Ishikawa (cell line): ENCODE measurements at regions not wholly inside any gene's neighbourhood (a gene's known extent, or its start where the extent isn't known, plus 50 kb on each side); places are given as distances from the start of the nearest gene placed in this dataset.

Experiments used
- CEBPB ChIP-seq: IDR thresholded peaks from 2 replicates; pipeline ENCODE4 v1.6.1; 2012
- CREB1 ChIP-seq: IDR thresholded peaks from 2 replicates; pipeline ENCODE4 v1.6.1; 2012; ENCODE audit warnings: low read depth
- EGR1 ChIP-seq: IDR thresholded peaks from 2 replicates; pipeline ENCODE4 v1.6.1; 2012
- EP300 ChIP-seq: IDR thresholded peaks from 2 replicates; pipeline ENCODE4 v1.6.1; 2012; ENCODE audit warnings: borderline replicate concordance
- FOXM1 ChIP-seq: IDR thresholded peaks from 2 replicates; pipeline ENCODE4 v1.6.1; 2012; ENCODE audit warnings: low read depth, borderline replicate concordance
- MAX ChIP-seq: IDR thresholded peaks from 2 replicates; pipeline ENCODE4 v1.6.1; 2012
- NFIC ChIP-seq: IDR thresholded peaks from 2 replicates; pipeline ENCODE4 v1.6.1; 2012
- RAD21 ChIP-seq: IDR thresholded peaks from 2 replicates; pipeline ENCODE4 v1.6.1; 2012; ENCODE audit warnings: low read depth
- TAF1 ChIP-seq: IDR thresholded peaks from 2 replicates; pipeline ENCODE4 v1.6.1; 2012; ENCODE audit warnings: low read depth, mild to moderate bottlenecking
- TCF12 ChIP-seq: IDR thresholded peaks from 2 replicates; pipeline ENCODE4 v1.6.1; 2012; ENCODE audit warnings: low read depth
- TEAD4 ChIP-seq: IDR thresholded peaks from 2 replicates; pipeline ENCODE4 v1.6.1; 2012
- YY1 ChIP-seq: IDR thresholded peaks from 2 replicates; pipeline ENCODE4 v1.6.1; 2012; ENCODE audit warnings: low read depth
- ZBTB7A ChIP-seq: IDR thresholded peaks from 2 replicates; pipeline ENCODE4 v1.6.1; 2012; ENCODE audit warnings: low read depth
- TF ChIP-seq, protein P1 (sequence below): IDR thresholded peaks from 2 replicates; pipeline ENCODE4 v1.6.1; 2012
- TF ChIP-seq, protein P2 (sequence below): IDR thresholded peaks from 2 replicates; pipeline ENCODE4 v1.6.1; 2012; ENCODE audit warnings: low read depth, mild to moderate bottlenecking

DNA sequence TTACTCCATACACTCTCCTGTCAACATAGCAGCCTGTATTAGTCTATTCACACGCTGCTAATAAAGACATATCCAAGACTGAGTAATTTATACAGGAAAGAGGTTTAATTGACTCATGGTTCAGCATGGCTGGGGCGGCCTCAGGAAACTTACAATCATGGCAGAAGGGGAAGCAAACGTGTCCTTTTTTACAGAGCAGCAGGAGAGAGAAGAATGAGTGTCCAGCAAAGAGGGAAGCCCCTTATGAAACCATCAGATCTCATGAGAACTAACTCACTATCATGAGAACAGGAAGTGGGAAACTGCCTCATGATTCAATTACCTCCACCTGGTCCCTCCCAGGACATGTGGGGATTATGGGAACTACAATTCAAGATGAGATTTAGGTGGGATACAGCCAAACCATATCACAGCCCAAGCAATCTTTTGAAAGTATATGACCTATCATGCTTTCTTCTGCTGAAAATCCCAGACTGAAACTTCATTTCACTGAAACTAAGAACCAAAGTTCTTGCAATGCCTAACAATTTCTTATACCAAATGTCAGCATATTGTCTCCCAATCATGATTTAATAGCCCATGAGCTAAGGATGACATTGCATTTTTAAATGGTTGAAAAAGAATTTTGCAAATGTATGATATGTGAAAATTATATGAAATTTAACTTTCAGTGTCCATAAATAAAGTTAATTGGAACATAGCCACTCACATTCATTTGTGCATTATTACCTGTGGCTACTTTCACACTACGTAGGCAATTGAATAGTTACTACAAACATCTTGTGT is 686.8 kb upstream of the ZEB2 start:
- TF ChIP-seq YY1 (no peak), TEAD4 (no peak), FOXM1 (no peak), MAX (no peak), EGR1 (no peak), EP300 (no peak), TCF12 (no peak), NFIC (no peak), CREB1 (no peak), RAD21 (no peak), CEBPB (no peak), ZBTB7A (no peak)
- TF ChIP-seq, protein P1, sequence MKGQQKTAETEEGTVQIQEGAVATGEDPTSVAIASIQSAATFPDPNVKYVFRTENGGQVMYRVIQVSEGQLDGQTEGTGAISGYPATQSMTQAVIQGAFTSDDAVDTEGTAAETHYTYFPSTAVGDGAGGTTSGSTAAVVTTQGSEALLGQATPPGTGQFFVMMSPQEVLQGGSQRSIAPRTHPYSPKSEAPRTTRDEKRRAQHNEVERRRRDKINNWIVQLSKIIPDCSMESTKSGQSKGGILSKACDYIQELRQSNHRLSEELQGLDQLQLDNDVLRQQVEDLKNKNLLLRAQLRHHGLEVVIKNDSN = no peak
- TF ChIP-seq, protein P2, sequence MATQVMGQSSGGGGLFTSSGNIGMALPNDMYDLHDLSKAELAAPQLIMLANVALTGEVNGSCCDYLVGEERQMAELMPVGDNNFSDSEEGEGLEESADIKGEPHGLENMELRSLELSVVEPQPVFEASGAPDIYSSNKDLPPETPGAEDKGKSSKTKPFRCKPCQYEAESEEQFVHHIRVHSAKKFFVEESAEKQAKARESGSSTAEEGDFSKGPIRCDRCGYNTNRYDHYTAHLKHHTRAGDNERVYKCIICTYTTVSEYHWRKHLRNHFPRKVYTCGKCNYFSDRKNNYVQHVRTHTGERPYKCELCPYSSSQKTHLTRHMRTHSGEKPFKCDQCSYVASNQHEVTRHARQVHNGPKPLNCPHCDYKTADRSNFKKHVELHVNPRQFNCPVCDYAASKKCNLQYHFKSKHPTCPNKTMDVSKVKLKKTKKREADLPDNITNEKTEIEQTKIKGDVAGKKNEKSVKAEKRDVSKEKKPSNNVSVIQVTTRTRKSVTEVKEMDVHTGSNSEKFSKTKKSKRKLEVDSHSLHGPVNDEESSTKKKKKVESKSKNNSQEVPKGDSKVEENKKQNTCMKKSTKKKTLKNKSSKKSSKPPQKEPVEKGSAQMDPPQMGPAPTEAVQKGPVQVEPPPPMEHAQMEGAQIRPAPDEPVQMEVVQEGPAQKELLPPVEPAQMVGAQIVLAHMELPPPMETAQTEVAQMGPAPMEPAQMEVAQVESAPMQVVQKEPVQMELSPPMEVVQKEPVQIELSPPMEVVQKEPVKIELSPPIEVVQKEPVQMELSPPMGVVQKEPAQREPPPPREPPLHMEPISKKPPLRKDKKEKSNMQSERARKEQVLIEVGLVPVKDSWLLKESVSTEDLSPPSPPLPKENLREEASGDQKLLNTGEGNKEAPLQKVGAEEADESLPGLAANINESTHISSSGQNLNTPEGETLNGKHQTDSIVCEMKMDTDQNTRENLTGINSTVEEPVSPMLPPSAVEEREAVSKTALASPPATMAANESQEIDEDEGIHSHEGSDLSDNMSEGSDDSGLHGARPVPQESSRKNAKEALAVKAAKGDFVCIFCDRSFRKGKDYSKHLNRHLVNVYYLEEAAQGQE = no peak

DNA sequence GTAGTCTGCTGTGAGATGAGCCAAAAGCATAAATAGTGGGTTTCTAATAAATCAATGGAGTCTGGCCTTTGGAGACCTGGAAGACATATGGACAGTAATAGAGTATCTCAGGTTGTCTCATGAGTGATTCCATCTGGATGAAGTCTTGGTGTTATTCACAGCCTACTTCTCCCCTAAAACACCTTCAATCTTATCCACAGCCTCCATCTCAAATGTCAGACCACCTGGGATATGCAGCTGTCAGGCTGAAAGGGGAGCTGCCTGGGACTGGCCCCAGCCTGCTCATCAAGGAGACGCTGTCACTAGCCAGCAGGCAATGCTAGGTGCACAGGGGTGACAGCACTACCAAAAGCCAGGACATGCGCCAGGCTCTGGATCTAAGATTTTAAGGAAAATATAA is 684.0 kb upstream of the ZEB2 start:
- no peak for TF ChIP-seq EGR1
- TF ChIP-seq MAX = no peak
- no peak for TF ChIP-seq CREB1
- TF ChIP-seq, protein P2 = no peak
- no peak for TF ChIP-seq TAF1
- no peak for TF ChIP-seq TCF12
- no peak for TF ChIP-seq RAD21
- TF ChIP-seq CEBPB = no peak
- TF ChIP-seq EP300 = no peak
- TF ChIP-seq YY1 = no peak
- no peak for TF ChIP-seq NFIC
- TF ChIP-seq FOXM1 = no peak
- TF ChIP-seq, protein P1 = no peak
- no peak for TF ChIP-seq ZBTB7A
- no peak for TF ChIP-seq TEAD4

DNA sequence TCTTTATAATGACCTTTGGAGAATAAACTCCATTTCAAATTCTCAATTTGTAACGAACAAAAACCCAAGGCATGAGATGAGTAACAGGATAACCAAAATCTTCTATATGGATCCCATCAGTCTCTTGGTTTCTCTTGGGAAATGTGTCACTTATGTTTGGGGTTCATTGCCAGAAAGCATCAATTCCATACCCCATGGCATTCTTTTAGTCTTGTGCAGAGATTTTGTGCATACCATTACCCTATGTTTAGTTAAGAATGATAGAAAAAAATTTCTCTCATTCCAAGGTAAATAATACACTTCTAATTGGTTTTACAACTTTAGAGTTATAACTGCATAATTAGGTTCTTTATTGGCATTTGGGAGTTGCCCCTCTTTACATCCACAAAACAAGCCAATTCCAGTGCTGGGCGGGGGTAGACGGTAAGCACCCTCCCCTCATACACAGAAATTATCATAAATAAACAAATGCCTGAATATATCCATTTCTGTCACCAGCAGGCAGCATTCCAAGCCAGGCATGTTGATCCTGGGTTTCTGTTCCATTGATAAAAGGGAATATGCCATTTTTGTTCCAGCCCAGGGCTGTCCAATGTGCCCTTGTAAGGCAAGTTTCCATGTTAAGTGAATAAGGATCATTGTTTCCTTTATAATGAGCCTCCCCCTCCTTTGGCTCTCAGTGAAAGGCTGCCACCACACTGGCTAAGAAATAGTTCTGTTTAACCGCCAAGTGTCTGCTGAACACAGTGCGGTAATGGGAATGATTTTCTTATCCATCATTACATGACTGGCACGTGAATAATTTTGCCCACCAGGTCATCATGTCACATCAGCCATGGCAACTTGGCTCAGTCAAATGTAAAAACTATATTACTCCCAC is 680.1 kb upstream of the ZEB2 start:
- TF ChIP-seq YY1 = no peak
- TF ChIP-seq TEAD4 = no peak
- no peak for TF ChIP-seq TAF1
- TF ChIP-seq RAD21 = no peak
- TF ChIP-seq EP300 = no peak

GRCh38 chr2:145199042-145199441 is 679.1 kb upstream of the ZEB2 start:
- TF ChIP-seq, protein P2 = no peak
- TF ChIP-seq EGR1 (no peak), ZBTB7A (no peak), RAD21 (no peak), FOXM1 (no peak), TEAD4 (no peak), EP300 (no peak), MAX (no peak), TAF1 (no peak), CREB1 (no peak), YY1 (no peak), TCF12 (no peak), NFIC (no peak), CEBPB (no peak)
- TF ChIP-seq, protein P1 = no peak
